NB4 (cell line): ENCODE measurements at regions not wholly inside any gene's neighbourhood (a gene's known extent, or its start where the extent isn't known, plus 50 kb on each side); places are given as distances from the start of the nearest gene placed in this dataset.

Experiments used
- DNase-seq: peaks from one replicate; pipeline ENCODE4 v3.0.0; 2010; ENCODE audit warnings: low read depth
- H3K4me3 ChIP-seq: one replicate; pipeline ENCODE4 v1.5.1; 2011; ENCODE audit warnings: mild to moderate bottlenecking, low read depth, low read length, moderate library complexity
- MYC ChIP-seq: IDR thresholded peaks from 2 replicates; pipeline ENCODE4 v1.6.1; 2011; ENCODE audit warnings: low read depth, low read length
- POLR2A ChIP-seq: IDR thresholded peaks from 2 replicates; pipeline ENCODE4 v1.6.1; 2011; ENCODE audit warnings: mild to moderate bottlenecking; ENCODE audit not compliant: insufficient read length; ENCODE audit errors: extremely low read depth
- TF ChIP-seq, protein P1 (sequence below): IDR thresholded peaks from 2 replicates; pipeline ENCODE4 v1.6.1; 2011; ENCODE audit warnings: low read depth, low read length
- TF ChIP-seq, protein P2 (sequence below): IDR thresholded peaks from one replicate; pipeline ENCODE4 v1.5.1; 2012; ENCODE audit warnings: low read depth, low read length

DNA sequence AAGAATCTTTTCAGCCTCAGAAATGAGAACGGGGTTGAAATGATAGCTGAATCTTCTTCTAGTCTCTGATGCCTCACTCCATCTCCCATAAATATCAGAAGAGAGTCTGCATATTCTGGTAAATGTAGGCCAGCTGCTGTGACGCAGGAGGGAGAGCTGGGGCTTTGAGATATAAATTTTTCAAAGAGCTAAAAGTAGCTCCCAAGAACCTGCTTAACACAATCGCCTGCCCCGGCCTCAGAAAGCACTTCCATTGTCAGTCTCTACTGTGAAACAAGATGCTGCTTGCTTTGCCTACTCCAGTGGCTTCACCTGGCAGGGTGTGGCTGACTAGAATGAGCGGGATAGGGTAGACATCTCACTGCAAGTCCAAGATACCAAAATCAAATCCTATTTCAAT lies 105.0 kb upstream of the CCDC150 start:
- H3K4me3 ChIP-seq = no peak overlapping the region
- TF ChIP-seq, protein P1, sequence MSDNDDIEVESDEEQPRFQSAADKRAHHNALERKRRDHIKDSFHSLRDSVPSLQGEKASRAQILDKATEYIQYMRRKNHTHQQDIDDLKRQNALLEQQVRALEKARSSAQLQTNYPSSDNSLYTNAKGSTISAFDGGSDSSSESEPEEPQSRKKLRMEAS = no peak
- no peak for TF ChIP-seq POLR2A
- TF ChIP-seq MYC = no peak
- TF ChIP-seq, protein P2, sequence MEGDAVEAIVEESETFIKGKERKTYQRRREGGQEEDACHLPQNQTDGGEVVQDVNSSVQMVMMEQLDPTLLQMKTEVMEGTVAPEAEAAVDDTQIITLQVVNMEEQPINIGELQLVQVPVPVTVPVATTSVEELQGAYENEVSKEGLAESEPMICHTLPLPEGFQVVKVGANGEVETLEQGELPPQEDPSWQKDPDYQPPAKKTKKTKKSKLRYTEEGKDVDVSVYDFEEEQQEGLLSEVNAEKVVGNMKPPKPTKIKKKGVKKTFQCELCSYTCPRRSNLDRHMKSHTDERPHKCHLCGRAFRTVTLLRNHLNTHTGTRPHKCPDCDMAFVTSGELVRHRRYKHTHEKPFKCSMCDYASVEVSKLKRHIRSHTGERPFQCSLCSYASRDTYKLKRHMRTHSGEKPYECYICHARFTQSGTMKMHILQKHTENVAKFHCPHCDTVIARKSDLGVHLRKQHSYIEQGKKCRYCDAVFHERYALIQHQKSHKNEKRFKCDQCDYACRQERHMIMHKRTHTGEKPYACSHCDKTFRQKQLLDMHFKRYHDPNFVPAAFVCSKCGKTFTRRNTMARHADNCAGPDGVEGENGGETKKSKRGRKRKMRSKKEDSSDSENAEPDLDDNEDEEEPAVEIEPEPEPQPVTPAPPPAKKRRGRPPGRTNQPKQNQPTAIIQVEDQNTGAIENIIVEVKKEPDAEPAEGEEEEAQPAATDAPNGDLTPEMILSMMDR = no peak
- DNase-seq = no peak

DNA sequence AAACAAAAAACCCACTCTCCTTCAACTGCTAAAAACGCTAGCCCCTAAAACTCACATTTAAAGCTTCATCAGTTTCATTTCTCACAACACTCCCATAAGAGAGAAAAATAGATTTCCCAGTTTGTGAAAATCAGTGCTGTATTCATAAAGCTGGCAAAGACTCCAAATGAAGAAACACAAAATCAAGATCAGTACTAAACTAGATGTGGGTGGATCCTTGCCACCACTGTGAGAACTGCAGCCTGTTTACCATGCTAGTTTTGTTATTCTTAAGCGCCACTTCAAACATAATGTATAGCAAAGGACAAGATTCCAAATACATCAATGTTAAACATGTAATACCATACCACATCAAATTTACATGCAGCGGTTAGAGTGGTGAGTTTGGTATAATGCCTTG lies 104.5 kb upstream of the CCDC150 start:
- DNase-seq = no peak
- no peak overlapping the region for H3K4me3 ChIP-seq
- TF ChIP-seq, protein P1 = no peak
- TF ChIP-seq MYC (no peak), POLR2A (no peak)
- TF ChIP-seq, protein P2 = no peak

DNA sequence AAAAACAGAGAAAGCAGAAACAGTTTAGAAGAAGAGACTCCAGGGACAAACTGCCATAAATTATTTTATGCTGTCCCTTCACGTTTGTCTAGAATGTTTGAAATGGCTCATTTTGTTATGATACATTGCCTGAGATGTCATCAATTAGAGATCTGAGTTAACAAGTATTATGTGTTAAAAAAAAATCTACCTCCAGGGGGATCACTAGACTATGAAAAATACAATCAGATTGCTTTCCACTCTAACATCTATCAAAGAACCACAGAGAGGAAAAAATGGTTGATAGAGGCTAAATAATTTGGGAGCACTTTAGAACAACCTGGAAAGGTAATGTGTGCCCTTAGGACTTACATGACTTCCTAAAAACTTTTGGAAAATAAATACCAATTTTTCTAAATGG lies 103.8 kb upstream of the CCDC150 start:
- H3K4me3 ChIP-seq = no peak overlapping the region
- no peak for DNase-seq
- TF ChIP-seq, protein P1 = no peak
- TF ChIP-seq MYC (no peak), POLR2A (no peak)
- TF ChIP-seq, protein P2 = no peak

DNA sequence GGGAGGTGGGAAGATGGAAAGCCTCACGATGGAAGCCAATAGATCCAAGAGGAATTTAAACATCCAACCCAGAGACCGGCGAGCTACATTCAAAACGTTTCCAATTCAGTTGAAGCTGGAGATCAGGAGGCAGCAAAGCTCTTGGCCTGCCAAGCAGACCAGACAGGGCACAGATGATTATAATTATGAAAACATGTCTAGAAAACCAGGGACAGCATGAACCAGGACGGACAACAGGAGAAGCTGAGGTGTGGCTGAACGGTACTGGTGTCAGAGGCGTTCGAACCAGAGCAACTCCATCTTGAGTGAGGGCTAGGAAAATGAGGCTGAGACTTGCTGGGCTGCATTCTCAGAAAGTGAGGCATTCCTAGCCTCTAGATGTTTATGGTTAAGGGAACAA lies 102.2 kb upstream of the CCDC150 start:
- no peak overlapping the region for H3K4me3 ChIP-seq
- TF ChIP-seq MYC = no peak
- TF ChIP-seq, protein P1 = no peak
- TF ChIP-seq, protein P2 = no peak
- DNase-seq = no peak

DNA sequence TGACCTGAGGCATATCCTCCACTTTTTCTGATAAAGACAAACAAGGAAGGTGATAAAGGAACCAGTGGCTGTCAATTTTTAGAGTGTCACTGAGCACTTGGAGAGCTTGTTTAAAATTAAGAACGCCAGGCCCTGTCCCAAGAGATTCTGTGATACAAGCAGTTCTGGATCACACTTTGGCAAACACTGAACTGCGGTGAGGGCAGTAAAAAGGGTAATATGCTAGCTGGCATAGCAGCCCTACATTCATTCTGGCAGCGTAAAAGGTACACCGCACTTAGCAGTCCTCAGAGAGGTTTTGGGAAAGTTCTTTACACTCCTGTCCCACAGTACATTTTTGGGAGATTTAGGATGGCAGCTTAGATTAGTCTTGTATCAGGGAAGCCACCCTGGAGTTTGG lies 101.3 kb upstream of the CCDC150 start:
- H3K4me3 ChIP-seq = no peak overlapping the region
- no peak for TF ChIP-seq POLR2A
- no peak for DNase-seq

DNA sequence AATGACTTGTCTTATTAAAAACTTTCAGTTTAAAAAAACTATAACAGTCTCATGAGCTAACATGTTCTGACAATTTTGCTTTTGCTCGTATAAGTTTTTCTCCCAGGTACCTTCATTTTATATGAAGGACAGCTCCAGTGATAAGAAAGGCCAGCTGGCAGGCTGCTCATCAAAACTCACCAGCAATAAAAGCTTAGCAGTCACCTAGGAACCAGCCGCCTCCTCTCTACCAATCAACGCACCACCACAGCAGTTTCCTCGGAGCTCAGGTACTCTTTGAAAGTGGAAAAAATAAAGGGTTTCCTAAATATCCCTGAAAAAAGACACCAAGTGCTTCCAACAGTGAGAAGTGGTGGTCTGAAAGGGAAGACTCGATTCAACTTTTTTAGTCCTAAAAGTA lies 100.9 kb upstream of the CCDC150 start:
- TF ChIP-seq MYC = no peak
- TF ChIP-seq POLR2A = no peak
- TF ChIP-seq, protein P1 = no peak
- TF ChIP-seq, protein P2 = no peak
- DNase-seq = no peak
- no peak overlapping the region for H3K4me3 ChIP-seq
